HepG2 (cell line): ENCODE measurements at regions not wholly inside any gene's neighbourhood (a gene's known extent, or its start where the extent isn't known, plus 50 kb on each side); places are given as distances from the start of the nearest gene placed in this dataset.

Source experiments
- ATAC-seq: fragments of 200-7000 bp; cut with Tn5 transposase; 3 replicates; pipeline ENCODE4 v1.9.1; 2020; ENCODE audit warnings: mild to moderate bottlenecking, moderate library complexity
- BruUV-seq: library from RNA; stranded (reverse); fragments of 400-500 nt; replicated peaks from 2 replicates; lab custom pipeline; 2021; lab: Mats Ljungman, UMichigan
- CTCF ChIA-PET: fragments of 300-600 bp; formaldehyde crosslinking; extraction: SDS; loops from one replicate; lab custom pipeline; 2021; ENCODE audit warnings: low total read pairs, inconsistent platforms, low intra/inter-chr PET ratio; lab: Yijun Ruan, JAX
- POLR2A ChIA-PET: fragments of 350-600 bp; sonication (Branson Sonifier 250); formaldehyde crosslinking; loops from one replicate; lab custom pipeline; 2020; ENCODE audit warnings: antibody characterized with exemption, inconsistent platforms; lab: Yijun Ruan, JAX
- DNase-seq: peaks from one replicate; pipeline ENCODE4 v3.0.0-alpha.2; 2015; ENCODE audit warnings: low spot score
- FAIRE-seq: peaks from 3 replicates; lab custom pipeline; 2011; peaks lifted over from hg19 to GRCh38; lab: Jason Lieb, UNC
- H2AFZ ChIP-seq: one replicate; pipeline ENCODE4 v1.6.1; 2011; ENCODE audit warnings: low read length, inconsistent platforms
- H3K27ac ChIP-seq: fragments of 300-600 bp; 3 replicates; pipeline ENCODE4 v1.8.0; 2011; ENCODE audit warnings: mixed run types, mild to moderate bottlenecking, mixed read lengths, low read length, inconsistent platforms; ENCODE audit not compliant: insufficient read depth; ENCODE audit errors: extremely low read length
- H3K27me3 ChIP-seq, 2 experiments: fragments of 200-600 bp in 1 of 2; 2 replicates in 1 of 2; 3 replicates in 1 of 2; pipeline versions ENCODE4 v1.6.0 to v1.8.0; 2011; ENCODE audit warnings: low read length in 2 of 2, mild to moderate bottlenecking in 2 of 2, moderate library complexity in 2 of 2, inconsistent platforms in 1 of 2; ENCODE audit not compliant: insufficient read depth in 2 of 2, control insufficient read depth in 1 of 2
- H3K36me3 ChIP-seq, 2 experiments: fragments of 200-600 bp in 1 of 2; replicated peaks in 1 of 2; 2 replicates in 1 of 2; 3 replicates in 1 of 2; pipeline versions ENCODE4 v1.5.1 to v1.8.0; 2011; ENCODE audit warnings: low read length in 2 of 2, inconsistent platforms in 1 of 2; ENCODE audit not compliant: insufficient read depth in 2 of 2, control insufficient read depth in 1 of 2
- H3K4me1 ChIP-seq: 2 replicates; pipeline ENCODE4 v1.5.1; 2012; ENCODE audit warnings: low read length, inconsistent platforms; ENCODE audit not compliant: insufficient read depth
- H3K4me2 ChIP-seq: 2 replicates; pipeline ENCODE4 v1.6.0; 2011; ENCODE audit warnings: low read depth, low read length, inconsistent platforms
- H3K4me3 ChIP-seq, 3 experiments: fragments of 200-600 bp in 1 of 3; sonication (generic), shearing (Covaris generic) in 1 of 3; replicated peaks in 1 of 3; 2 replicates each; pipeline ENCODE4 v1.5.1; 2011 to 2016; ENCODE audit warnings: low read length in 3 of 3, inconsistent platforms in 2 of 3, low read depth in 2 of 3, mild to moderate bottlenecking in 2 of 3, control low read depth in 1 of 3, mixed read lengths in 1 of 3; ENCODE audit not compliant: insufficient read depth in 1 of 3
- H3K79me2 ChIP-seq: one replicate; pipeline ENCODE4 v1.6.1; 2011; ENCODE audit warnings: low read length, inconsistent platforms; ENCODE audit not compliant: insufficient read depth
- H3K9ac ChIP-seq: 2 replicates; pipeline ENCODE4 v1.6.0; 2011; ENCODE audit warnings: mild to moderate bottlenecking, low read depth, low read length, inconsistent platforms; ENCODE audit not compliant: insufficient read depth
- H3K9me3 ChIP-seq: 2 replicates; pipeline ENCODE4 v1.5.1; 2012; ENCODE audit warnings: mild to moderate bottlenecking, low read length
- H4K20me1 ChIP-seq: 2 replicates; pipeline ENCODE4 v1.6.0; 2011; ENCODE audit warnings: inconsistent platforms, mild to moderate bottlenecking, low read length, moderate library complexity; ENCODE audit not compliant: insufficient read depth
- EZH2 ChIP-seq: conservative IDR thresholded peaks from 2 replicates; pipeline ENCODE4 v1.6.1; 2012; ENCODE audit warnings: mild to moderate bottlenecking, low read depth, low read length, moderate library complexity
- FOSL1 ChIP-seq: sonication (generic); formaldehyde crosslinking; IDR thresholded peaks from 2 replicates; pipeline ENCODE4 v1.9.0; 2021; ENCODE audit warnings: missing genetic modification reagents, borderline replicate concordance
- FOSL2 ChIP-seq: sonication (generic); formaldehyde crosslinking; IDR thresholded peaks from 2 replicates; pipeline ENCODE4 v1.4.0; 2020; ENCODE audit warnings: missing genetic modification reagents
- IKZF1 ChIP-seq: fragments of 450-650 bp; IDR thresholded peaks from 2 replicates; pipeline ENCODE4 v1.7.1; 2016
- IRX3 ChIP-seq: sonication (generic); formaldehyde crosslinking; IDR thresholded peaks from 2 replicates; pipeline ENCODE4 v1.8.1; 2023; ENCODE audit warnings: mild to moderate bottlenecking, low read depth, missing genetic modification reagents, borderline replicate concordance
- MXD4 ChIP-seq: IDR thresholded peaks from 2 replicates; pipeline ENCODE4 v1.6.1; 2016; ENCODE audit warnings: mild to moderate bottlenecking, missing biosample characterization, missing genetic modification reagents
- NCOA5 ChIP-seq: sonication (generic); formaldehyde crosslinking; IDR thresholded peaks from 2 replicates; pipeline ENCODE4 v1.4.0; 2020; ENCODE audit warnings: missing genetic modification reagents
- PBX2 ChIP-seq: IDR thresholded peaks from 2 replicates; pipeline ENCODE4 v1.6.1; 2016; ENCODE audit warnings: control low read depth
- PRPF4 ChIP-seq: fragments of 200-400 bp; formaldehyde crosslinking; IDR thresholded peaks from 2 replicates; pipeline ENCODE4 v1.6.1; 2016; ENCODE audit warnings: low read length, low read depth; ENCODE audit not compliant: poor library complexity, severe bottlenecking
- RBFOX2 ChIP-seq: fragments of 200-400 bp; formaldehyde crosslinking; IDR thresholded peaks from 2 replicates; pipeline ENCODE4 v1.6.1; 2017; ENCODE audit warnings: low read depth, mild to moderate bottlenecking, low read length
- RFX1 ChIP-seq: fragments of 450-650 bp; IDR thresholded peaks from 2 replicates; pipeline ENCODE4 v1.6.1; 2017
- SPEN ChIP-seq: sonication (generic); formaldehyde crosslinking; IDR thresholded peaks from 2 replicates; pipeline ENCODE4 v1.5.1; 2020; ENCODE audit warnings: low read depth, mild to moderate bottlenecking, missing genetic modification reagents
- ZBTB21 ChIP-seq: sonication (generic); formaldehyde crosslinking; IDR thresholded peaks from 2 replicates; pipeline ENCODE4 v1.4.0; 2020; ENCODE audit warnings: missing genetic modification reagents
- ZNF160 ChIP-seq: sonication (generic); formaldehyde crosslinking; IDR thresholded peaks from 2 replicates; pipeline ENCODE4 v1.8.0; 2022; ENCODE audit warnings: mild to moderate bottlenecking, inconsistent platforms, missing genetic modification reagents
- ZNF253 ChIP-seq: sonication (generic); formaldehyde crosslinking; IDR thresholded peaks from 2 replicates; pipeline ENCODE4 v1.8.0; 2022; ENCODE audit warnings: mild to moderate bottlenecking, missing genetic modification reagents, borderline replicate concordance
- ZNF441 ChIP-seq: sonication (generic); formaldehyde crosslinking; IDR thresholded peaks from 2 replicates; pipeline ENCODE4 v1.7.0; 2021; ENCODE audit warnings: missing genetic modification reagents, borderline replicate concordance
- ZNF660 ChIP-seq: sonication (generic); formaldehyde crosslinking; IDR thresholded peaks from 2 replicates; pipeline ENCODE4 v1.5.1; 2020; ENCODE audit warnings: mild to moderate bottlenecking, low read depth, missing genetic modification reagents, borderline replicate concordance
- ZNF724P ChIP-seq: sonication (generic); formaldehyde crosslinking; IDR thresholded peaks from 2 replicates; pipeline ENCODE4 v1.8.0; 2022; ENCODE audit warnings: missing genetic modification reagents, borderline replicate concordance
- whole genome bisulfite sequencing: methylation state at CpG from one replicate; pipeline ENCODE4 v1.1.6; 2017; ENCODE audit warnings: low lambda C conversion rate; 5-methylcytosine and 5-hydroxymethylcytosine counted together
- in situ Hi-C: cut with HindIII; loops from 2 replicates; pipeline ENCODE4 v1.10.0; 2017; ENCODE audit warnings: low pct_unique_long_range_greater_than_20kb; ENCODE audit not compliant: extremely low pct_ligation_motif_present
- intact Hi-C: fragments of 100-400 bp; cut with micrococcal nuclease; formaldehyde crosslinking; loops from one replicate; pipeline ENCODE4 v1.10.0; 2022; ENCODE audit not compliant: unreplicated experiment
- TF ChIP-seq, protein P1 (sequence below): sonication (generic); formaldehyde crosslinking; conservative IDR thresholded peaks from 2 replicates; pipeline ENCODE4 v1.4.0; 2020; ENCODE audit warnings: missing genetic modification reagents

DNA sequence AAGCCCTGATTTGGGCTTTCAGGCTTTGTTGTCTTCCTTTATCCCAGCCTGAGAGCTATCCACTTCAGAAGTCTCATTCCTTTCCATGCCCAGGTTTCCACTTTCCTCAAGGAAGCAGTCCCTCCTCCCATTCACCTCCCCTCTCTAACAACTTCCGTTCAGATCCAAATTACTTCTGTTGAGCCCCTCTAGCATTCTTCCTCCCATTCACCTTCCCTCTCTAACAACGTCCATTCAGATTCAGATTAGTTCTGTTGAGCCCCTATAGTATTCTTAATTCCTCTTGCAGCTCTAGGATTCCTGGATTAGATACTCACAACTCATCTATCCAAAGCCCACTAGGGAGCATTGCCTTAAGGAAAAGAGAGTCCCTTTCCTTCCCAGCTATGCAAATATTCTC lies 216.8 kb downstream of the RAD51AP2 start:
- ChIA-PET POLR2A (no interaction called here), CTCF (no interaction called here)
- DNase-seq (no peak), FAIRE-seq (no peak), ATAC-seq (no peak)
- no peak overlapping the region for H3K27ac ChIP-seq
- no peaks in the 10 kb centered on the region for H3K9me3 ChIP-seq
- no peaks in the 10 kb centered on the region for H3K36me3 ChIP-seq
- intact Hi-C loops = no loop called here
- H3K27me3 ChIP-seq = no peaks in the 10 kb centered on the region
- no peak overlapping the region for H3K9ac ChIP-seq
- in situ Hi-C loops = loop anchor here (25.0 kb wide), 1 partner anchor 361 kb away; no protein-coding TSS in a partner anchor
- WGBS = 22% methylated on average over 2 of the region's 2 CpGs
- BruUV-seq = no TSS peak
- no peaks in the 10 kb centered on the region for H4K20me1 ChIP-seq
- no peak for TF ChIP-seq IRX3 (CRISPR knock-in tag)
- TF ChIP-seq RBFOX2 = no peak
- TF ChIP-seq ZNF441 (CRISPR knock-in tag) = no peak
- no peak for TF ChIP-seq FOSL1 (CRISPR knock-in tag)
- no peak for TF ChIP-seq NCOA5 (CRISPR knock-in tag)
- no peak for TF ChIP-seq ZBTB21 (CRISPR knock-in tag)
- no peak for TF ChIP-seq ZNF724P (CRISPR knock-in tag)
- no peak overlapping the region for H3K4me3 ChIP-seq
- H3K79me2 ChIP-seq = no peaks in the 10 kb centered on the region
- no peak overlapping the region for H3K4me2 ChIP-seq
- peaks cover 45% of the 10 kb centered on the region for H3K4me1 ChIP-seq
- no peak overlapping the region for H2AFZ ChIP-seq

DNA sequence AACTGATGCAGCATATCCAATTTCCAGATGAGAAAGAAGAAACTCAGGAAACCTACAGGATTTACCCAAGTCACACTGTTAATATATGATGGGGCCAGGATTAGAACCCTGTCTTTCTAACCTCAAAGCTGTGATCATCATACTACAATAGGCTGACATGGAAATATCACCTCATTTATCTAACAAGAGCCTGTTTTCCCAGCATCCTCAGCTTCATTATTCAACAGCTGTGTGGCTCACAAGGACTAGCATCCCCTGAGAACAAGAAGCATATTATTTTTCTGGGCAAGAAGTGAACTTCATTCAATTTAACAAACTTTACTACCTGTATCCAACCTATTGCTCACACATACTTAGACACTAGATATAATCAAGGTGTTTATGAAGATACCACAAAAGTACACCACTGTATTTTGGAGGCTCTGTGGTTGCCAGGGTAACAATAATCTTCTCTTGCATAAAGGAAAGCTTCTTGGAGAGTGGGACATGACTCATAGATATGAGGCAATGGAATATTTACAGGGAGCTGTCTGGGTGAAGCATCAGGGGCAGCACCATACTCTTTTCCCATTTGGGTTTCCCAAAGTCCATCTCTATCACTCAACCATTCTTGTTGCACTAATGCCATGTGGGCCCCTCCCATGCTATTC lies 218.2 kb downstream of the RAD51AP2 start:
- H3K4me1 ChIP-seq = peaks cover 31% of the 10 kb centered on the region
- H2AFZ ChIP-seq = no peak overlapping the region
- BruUV-seq = no TSS peak
- H3K4me2 ChIP-seq = no peak overlapping the region
- POLR2A ChIA-PET = no interaction called here
- H3K36me3 ChIP-seq = no peaks in the 10 kb centered on the region
- no peak overlapping the region for H3K4me3 ChIP-seq
- intact Hi-C loops = no loop called here
- no peaks in the 10 kb centered on the region for H3K79me2 ChIP-seq
- no peak for DNase-seq
- ATAC-seq = no peak
- CTCF ChIA-PET = no interaction called here
- H3K27ac ChIP-seq = no peak overlapping the region
- H4K20me1 ChIP-seq = no peaks in the 10 kb centered on the region
- no peaks in the 10 kb centered on the region for H3K9me3 ChIP-seq
- in situ Hi-C loops = loop anchor here (25.0 kb wide), 1 partner anchor 362 kb away; no protein-coding TSS in a partner anchor
- H3K27me3 ChIP-seq = no peaks in the 10 kb centered on the region
- no peak for FAIRE-seq
- no peak overlapping the region for H3K9ac ChIP-seq
- TF ChIP-seq MXD4 = no peak
- no peak for TF ChIP-seq ZNF160 (CRISPR knock-in tag)
- TF ChIP-seq ZNF660 (CRISPR knock-in tag) = no peak
- no peak for TF ChIP-seq EZH2
- TF ChIP-seq ZNF253 = no peak
- TF ChIP-seq PBX2 (CRISPR knock-in tag) = no peak
- TF ChIP-seq IKZF1 = no peak
- no peak for TF ChIP-seq PRPF4
- TF ChIP-seq, protein P1, sequence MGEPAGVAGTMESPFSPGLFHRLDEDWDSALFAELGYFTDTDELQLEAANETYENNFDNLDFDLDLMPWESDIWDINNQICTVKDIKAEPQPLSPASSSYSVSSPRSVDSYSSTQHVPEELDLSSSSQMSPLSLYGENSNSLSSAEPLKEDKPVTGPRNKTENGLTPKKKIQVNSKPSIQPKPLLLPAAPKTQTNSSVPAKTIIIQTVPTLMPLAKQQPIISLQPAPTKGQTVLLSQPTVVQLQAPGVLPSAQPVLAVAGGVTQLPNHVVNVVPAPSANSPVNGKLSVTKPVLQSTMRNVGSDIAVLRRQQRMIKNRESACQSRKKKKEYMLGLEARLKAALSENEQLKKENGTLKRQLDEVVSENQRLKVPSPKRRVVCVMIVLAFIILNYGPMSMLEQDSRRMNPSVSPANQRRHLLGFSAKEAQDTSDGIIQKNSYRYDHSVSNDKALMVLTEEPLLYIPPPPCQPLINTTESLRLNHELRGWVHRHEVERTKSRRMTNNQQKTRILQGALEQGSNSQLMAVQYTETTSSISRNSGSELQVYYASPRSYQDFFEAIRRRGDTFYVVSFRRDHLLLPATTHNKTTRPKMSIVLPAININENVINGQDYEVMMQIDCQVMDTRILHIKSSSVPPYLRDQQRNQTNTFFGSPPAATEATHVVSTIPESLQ (CRISPR knock-in tag) = no peak
- TF ChIP-seq SPEN (CRISPR knock-in tag) = no peak
- TF ChIP-seq RFX1 = 0 out of 2 replicates have a peak, but pooled peaks have one; percentile 10
- peak; percentile 65 for TF ChIP-seq FOSL2
